CD1c-positive myeloid dendritic cell (primary cell): ENCODE measurements at regions not wholly inside any gene's neighbourhood (a gene's known extent, or its start where the extent isn't known, plus 50 kb on each side); places are given as distances from the start of the nearest gene placed in this dataset.

Source experiments
- DNase-seq: peaks from one replicate; pipeline ENCODE4 v3.0.0-alpha.2; 2016; ENCODE audit errors: extremely low spot score

- DNase-seq, result no peak
Observed at GRCh38 chr18:61727241-61728193, 165.3 kb downstream of the RNF152 start.

DNA sequence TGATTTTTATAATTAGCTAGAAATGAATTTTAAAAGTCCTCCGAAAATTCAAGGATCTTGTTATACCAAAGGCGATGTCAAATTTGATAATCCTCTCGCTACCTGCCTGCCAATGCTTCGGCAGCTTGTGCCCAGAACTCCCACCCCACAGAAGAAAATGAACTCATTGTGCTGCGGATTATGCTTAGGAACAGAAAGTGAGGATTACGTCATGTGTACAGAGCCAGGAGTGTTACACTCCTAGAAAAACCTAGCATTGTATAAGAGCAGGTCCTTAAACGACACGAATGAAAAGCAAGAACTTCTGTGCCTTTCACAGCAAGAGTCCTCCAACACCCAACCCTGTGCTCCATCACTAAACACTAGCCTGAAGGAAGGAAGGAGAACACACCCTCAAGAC, 168.3 kb downstream of the RNF152 start:
- no peak for DNase-seq

GRCh38 chr18:61722247-61722646, 170.6 kb downstream of the RNF152 start:
- DNase-seq, result no peak

GRCh38 chr18:61720496-61720895, 172.3 kb downstream of the RNF152 start:
- no peak for DNase-seq

- DNase-seq, result peak; percentile 56
Observed at GRCh38 chr18:61719671-61720070, 173.1 kb downstream of the RNF152 start.

GRCh38 chr18:61718944-61719343, 173.9 kb downstream of the RNF152 start:
- no peak for DNase-seq

DNA sequence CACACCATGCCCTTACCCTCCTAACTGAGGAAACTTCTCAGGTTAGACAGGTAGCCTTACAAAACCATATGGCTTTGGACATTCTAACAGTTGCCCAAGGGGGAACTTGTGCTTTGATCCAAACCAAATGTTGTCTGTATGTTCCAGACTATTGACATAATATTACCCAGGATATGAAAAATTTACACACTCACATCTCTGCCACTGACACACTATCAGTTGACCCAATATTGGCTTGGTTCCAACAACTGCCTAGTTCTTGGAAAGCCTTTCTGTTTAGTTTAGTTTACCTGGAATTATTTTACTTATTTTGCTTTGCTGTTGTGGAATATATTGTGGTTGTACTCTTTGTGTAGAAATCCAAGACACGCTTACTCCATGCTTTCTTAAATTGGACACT, 178.4 kb downstream of the RNF152 start:
- no peak for DNase-seq

GRCh38 chr18:61713502-61713901, 179.3 kb downstream of the RNF152 start:
- DNase-seq, result no peak

GRCh38 chr18:61710082-61710620, 182.7 kb downstream of the RNF152 start:
- DNase-seq, result no peak

DNA sequence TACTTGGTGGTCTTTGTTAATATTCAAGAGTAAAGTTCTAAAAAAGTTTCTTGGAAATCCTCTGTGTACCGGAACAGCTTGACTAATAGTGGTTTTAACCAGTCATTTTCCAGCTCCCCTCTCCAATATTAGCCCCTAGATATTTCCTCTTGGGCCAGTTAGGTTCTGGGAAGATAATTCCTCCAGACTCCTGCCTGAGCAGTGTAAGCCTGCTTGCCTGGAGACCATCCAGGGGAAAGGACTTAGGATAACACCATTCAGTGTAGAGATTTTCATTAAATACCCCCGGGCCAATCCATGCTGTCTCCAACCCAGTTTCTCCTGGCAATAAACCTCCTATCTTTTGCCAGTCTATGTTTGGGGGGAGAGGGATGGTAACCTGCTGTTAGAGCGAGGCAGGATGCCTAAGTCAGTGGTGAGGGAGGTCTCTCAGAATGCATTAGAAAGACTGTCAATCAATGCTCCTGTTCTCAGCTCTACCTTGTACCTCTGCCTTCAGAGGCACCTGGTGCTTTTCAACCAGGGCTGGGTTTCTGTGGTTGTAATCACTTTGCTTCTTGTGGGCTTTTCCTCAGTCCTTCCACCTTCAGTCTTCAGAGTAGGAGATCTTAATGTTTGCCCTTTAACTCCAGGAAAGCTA, 186.4 kb downstream of the RNF152 start:
- DNase-seq, result no peak

DNA sequence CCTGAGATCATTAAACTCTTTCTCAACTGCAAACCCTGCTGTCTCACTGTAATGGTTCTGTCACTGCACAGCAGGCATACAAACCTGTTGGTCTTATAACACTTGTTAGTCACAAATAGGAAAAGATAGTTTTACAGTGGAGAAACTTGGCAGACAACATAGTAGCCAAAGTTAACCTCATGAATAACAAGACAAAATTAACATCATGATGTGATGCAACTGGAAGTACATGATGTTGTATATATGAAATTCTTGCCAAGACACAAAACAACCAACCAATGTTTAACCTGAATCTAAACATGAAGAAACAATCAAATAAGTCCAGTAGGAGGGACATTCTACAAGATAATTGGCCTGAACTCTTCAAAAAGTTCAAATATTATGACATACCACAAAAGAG, 189.3 kb downstream of the RNF152 start:
- no peak for DNase-seq

GRCh38 chr18:61702007-61702406, 190.8 kb downstream of the RNF152 start:
- no peak for DNase-seq

DNA sequence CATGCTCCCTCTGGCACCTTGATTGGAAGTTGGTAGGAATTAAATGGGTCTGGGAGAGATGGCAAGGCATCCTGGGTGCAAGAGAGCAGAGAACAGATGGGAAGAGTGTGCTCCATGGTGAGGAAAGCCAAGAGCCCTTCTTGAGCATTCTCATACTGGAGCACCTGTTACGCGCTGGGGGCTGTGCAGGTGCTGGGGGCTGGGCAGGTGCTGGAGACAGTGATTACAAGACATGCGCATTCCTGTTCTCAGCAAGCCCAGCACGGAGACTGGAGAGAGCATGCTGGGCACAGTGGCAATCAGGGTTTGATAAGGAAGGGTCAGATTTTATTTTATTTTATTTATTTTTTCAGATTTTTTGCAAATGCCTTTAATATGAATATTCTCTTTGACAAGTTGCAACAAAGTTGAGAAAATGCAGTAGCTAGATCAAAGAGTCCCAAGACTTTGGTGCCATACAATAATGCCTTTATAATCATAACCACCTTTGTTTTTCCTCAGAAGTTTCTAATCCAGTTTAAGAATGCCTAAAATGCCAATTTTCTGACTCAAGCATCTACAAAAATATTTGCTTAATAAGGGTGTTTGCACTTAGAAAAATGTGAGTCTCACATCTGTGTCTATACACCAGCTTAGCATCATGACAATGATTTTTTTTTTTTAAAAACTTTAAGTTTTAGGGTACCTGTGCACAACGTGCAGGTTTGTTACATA, 193.3 kb downstream of the RNF152 start:
- DNase-seq, result no peak

DNA sequence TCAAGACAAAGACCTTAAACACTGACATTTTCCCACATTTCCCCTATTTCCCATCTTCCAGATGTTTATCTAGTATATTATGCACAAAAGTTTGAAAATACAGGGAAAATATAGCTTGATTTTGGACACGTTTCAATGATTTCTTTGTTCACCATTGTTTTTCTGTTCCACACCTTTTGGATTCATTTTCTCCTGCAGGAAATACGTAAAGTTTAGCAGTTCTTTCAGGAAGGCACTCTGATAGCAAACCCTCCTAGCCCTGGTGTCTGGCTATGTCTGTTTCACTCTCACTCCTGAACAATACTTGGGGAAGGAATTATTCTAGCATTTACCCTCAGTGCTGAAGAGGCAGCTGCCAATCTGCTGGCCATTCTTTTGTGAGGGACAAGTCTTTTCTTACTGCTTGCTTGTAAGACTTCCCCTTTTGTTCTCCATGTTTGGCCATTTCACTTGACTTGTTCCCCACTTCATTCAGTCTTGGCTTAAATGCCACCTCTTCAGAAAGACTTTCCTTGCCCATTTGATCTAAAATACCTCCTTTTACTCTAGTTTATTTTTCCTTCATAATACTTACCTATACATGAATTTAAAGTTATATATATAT, 195.4 kb downstream of the RNF152 start:
- no peak for DNase-seq

GRCh38 chr18:61694236-61694635, 198.6 kb downstream of the RNF152 start:
- DNase-seq, result no peak

DNA sequence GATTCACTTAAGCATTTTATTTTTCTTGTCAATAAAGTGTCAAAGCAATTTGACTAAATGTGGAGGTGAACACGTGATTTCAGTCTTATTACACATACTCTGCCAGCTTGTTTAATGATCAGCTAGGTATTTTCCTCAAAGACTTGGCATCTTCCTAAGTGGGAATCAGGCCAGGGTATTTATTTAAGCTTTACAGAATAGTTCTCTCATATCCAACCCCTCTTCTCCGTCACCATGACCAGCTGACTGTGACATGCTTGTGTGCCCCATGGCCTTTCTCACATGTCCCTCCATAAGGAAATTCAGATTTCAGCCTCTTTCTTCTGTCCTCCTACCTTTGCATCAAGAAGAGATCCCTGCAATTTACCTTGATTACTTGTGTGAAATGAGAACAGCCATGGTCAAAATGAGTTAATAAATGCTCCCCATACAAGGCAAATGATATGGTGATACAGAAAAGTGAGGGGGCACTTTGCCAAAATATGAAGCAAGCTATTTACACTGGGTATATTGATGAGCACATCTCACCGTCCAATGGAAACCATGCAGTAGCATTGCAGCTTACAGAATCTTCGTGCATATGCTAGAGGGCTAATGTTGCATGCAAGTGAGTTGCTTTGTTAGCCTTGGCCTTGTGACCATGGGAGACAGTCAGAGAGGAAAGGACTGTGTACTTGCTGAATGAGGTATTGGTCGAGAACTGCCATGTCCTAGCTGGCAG, 202.2 kb downstream of the RNF152 start:
- DNase-seq, result no peak

DNA sequence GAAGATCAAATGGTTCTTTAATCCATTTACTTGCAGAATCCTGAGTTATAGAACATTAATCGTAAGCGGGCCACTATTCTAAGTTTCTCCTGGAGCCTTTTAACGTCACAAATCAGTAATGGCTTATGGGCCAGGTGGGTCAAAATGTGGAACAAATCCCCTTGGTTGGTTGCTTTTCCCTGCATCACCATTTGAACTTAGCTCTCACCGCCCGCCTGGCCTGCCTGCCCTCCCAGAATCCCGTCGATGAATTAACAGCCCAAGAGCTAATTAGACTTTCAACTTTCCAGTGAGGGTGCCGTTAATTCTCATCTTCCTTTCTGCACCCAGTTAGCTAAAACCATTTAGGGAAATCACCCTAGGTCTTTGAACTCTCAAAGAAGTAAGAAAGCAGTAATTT, 205.5 kb downstream of the RNF152 start:
- no peak for DNase-seq

DNA sequence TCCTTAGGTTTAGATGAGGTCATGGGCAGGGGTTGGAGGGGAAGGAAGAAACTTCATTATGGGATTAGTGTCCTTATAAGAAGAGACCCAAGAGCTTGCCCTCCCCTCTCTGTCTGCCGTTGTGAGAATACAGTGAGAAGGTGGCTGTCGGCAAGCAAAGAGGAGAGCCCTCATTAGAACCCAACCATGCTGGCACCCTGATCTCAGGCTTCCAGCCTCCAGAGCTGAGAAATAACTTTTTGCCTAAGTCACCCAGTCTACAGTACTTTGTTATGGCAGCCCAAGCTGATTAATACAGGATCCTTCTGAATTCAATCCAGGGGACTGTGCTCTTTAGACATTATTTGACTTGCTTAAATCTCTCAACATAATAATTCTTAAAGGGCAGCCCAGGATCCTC, 209.0 kb downstream of the RNF152 start:
- DNase-seq, result no peak

DNA sequence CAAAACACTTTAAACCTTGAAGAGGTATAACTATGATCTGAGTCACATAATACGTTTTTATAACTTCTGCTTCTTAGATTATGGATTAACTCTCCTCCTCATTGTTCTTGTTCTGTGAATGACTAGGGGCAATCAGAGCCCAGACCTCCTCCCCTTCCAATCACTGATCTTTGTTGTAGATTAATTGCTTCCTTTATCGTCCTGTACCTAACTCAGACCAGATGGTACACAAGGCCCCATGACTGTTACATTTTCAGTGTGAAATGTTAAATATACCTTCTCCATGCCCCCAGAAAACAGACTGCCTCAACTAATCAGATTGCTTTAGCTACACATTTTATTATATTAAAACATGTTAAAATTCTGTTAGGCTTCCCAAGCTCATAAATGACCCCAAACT, 211.7 kb downstream of the RNF152 start:
- DNase-seq, result no peak

DNA sequence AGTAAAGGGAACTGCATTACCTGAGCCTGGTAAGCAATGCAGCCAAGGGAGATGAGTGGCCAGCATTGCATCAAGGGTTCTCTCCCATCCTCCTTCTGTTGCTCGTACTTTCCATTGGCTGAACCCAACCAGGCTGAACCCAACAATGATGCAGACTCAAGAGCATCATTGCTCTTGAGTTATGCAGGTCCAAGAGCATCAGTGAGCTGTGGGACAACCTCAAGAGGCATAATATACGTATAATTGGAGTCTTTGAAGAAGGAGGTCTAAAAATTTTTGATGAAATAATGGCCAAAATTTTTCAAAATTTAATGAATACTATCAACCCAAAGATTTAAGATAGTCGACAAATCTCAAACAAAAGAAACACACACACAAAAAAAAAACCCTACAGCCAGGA, 213.0 kb downstream of the RNF152 start:
- no peak for DNase-seq

- no peak for DNase-seq
Observed at GRCh38 chr18:61677435-61677970, 215.3 kb downstream of the RNF152 start.
